ENCODE measurements at regions not wholly inside any gene's neighbourhood (a gene's known extent, or its start where the extent isn't known, plus 50 kb on each side); places are given as distances from the start of the nearest gene placed in this dataset.

DNA sequence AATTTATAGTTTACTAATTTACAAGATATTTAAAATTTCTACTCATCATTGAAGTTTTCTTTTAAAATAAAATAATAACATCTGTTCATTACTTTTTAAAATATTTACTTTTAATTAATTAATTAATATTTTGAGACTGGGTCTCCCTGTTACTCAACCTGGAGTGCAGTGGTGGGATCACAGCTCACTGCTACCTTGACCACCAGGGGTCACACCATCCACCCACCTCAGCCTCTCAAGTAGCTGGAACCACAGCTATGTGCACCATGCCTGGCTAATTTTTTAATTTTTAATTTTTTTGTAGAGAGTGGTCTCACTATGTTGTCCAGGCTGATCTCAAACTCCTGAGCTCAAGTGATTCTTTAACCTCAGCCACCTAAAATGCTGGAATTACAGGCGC is 1013.6 kb downstream of the CDH9 start:
- Histone ChIP-seq H3K27me3 (no peaks in the 10 kb centered on the region), H3K27ac (no peak overlapping the region), H3K36me3 (no peaks in the 10 kb centered on the region), H3K4me1 (no peaks in the 10 kb centered on the region), H3K4me3 (no peak overlapping the region), H3K9me3 (no peaks in the 10 kb centered on the region)
- no peak for DNase-seq
- ATAC-seq: no peak
- TF ChIP-seq, protein P1, sequence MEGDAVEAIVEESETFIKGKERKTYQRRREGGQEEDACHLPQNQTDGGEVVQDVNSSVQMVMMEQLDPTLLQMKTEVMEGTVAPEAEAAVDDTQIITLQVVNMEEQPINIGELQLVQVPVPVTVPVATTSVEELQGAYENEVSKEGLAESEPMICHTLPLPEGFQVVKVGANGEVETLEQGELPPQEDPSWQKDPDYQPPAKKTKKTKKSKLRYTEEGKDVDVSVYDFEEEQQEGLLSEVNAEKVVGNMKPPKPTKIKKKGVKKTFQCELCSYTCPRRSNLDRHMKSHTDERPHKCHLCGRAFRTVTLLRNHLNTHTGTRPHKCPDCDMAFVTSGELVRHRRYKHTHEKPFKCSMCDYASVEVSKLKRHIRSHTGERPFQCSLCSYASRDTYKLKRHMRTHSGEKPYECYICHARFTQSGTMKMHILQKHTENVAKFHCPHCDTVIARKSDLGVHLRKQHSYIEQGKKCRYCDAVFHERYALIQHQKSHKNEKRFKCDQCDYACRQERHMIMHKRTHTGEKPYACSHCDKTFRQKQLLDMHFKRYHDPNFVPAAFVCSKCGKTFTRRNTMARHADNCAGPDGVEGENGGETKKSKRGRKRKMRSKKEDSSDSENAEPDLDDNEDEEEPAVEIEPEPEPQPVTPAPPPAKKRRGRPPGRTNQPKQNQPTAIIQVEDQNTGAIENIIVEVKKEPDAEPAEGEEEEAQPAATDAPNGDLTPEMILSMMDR (IDR thresholded peaks at IDR 0.05): no peak
- intact Hi-C loops (cut with DNase I): no loop called here

DNA sequence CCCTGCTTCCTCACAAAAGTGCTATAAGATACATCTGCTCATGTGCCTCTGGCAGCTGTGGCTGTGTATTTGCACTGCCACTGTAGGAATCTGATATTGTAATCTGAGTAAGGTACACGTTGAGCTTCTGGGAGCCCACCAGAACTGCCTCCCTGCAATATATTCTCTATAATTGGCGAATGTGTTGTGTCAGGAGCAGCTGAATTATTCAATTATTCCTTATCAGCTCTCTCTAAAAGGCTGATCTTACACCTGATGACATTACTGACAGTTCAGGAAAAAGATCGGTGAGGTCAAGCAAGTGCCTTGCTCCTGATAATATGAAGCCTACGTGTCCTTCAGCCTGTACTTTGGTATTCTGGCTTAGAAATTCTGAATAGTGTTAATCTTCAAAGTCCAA is 1015.0 kb downstream of the CDH9 start:
- no peaks in the 10 kb centered on the region for H3K4me1 ChIP-seq
- intact Hi-C loops (cut with DNase I): no loop called here
- ATAC-seq (no peak), DNase-seq (no peak)
- H3K9me3 ChIP-seq: no peaks in the 10 kb centered on the region
- no peak overlapping the region for H3K27ac ChIP-seq
- no peaks in the 10 kb centered on the region for H3K27me3 ChIP-seq
- TF ChIP-seq, protein P1 (IDR thresholded peaks at IDR 0.05): no peak
- no peaks in the 10 kb centered on the region for H3K36me3 ChIP-seq
- H3K4me3 ChIP-seq: no peak overlapping the region

DNA sequence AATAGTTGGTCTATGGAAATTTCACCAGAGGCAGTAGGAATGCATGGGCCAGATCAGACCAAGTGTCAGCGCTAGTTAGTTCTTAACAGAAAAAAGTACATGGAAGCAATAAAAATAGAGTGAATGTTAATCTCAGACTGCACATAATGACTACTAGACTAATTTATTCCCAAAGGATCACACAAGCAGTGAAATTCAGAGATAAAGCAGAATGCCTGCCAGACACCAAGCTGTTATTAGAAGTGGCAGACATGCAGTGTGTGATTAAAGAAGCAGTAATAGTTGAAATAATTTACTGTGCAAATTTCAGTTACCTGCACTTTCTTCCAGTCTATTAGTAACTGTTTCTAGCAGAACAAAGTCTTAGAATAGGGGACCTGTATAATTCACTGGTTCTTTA is 1024.2 kb downstream of the CDH9 start:
- ATAC-seq (no peak), DNase-seq (no peak)
- no peak overlapping the region for H3K27ac ChIP-seq
- no peaks in the 10 kb centered on the region for H3K27me3 ChIP-seq
- no peaks in the 10 kb centered on the region for H3K4me1 ChIP-seq
- intact Hi-C loops (cut with DNase I): no loop called here
- TF ChIP-seq, protein P1 (IDR thresholded peaks at IDR 0.05): no peak
- H3K36me3 ChIP-seq: no peaks in the 10 kb centered on the region
- peaks cover 0 to 4% of the 10 kb centered on the region in 2 donors for H3K9me3 ChIP-seq
- H3K4me3 ChIP-seq: no peak overlapping the region

DNA sequence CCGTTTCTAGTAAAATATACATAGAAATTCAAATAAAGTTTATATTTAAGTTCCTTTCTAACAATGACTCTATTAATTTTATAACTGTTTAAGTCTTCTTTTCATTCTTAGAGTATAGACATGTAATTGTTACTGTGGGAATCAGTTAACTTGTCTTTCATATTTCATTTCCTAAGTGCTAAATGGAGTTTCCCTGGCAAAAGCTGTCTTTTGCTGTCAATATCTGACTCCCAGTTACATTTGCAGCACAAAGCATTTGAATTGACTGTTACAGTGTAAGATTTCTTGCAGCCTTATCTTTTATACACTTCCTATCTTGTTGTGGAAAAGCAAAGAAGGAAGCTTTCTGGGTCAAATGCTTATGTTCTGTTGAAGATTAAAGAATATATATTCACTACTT is 1026.3 kb downstream of the CDH9 start:
- DNase-seq (no peak), ATAC-seq (no peak)
- Histone ChIP-seq H3K9me3 (peaks cover 0 to 4% of the 10 kb centered on the region in 2 donors), H3K27ac (no peak overlapping the region), H3K27me3 (no peaks in the 10 kb centered on the region), H3K36me3 (no peaks in the 10 kb centered on the region), H3K4me1 (no peaks in the 10 kb centered on the region), H3K4me3 (no peak overlapping the region)
- intact Hi-C loops (cut with DNase I): no loop called here
- TF ChIP-seq, protein P1 (IDR thresholded peaks at IDR 0.05): no peak

DNA sequence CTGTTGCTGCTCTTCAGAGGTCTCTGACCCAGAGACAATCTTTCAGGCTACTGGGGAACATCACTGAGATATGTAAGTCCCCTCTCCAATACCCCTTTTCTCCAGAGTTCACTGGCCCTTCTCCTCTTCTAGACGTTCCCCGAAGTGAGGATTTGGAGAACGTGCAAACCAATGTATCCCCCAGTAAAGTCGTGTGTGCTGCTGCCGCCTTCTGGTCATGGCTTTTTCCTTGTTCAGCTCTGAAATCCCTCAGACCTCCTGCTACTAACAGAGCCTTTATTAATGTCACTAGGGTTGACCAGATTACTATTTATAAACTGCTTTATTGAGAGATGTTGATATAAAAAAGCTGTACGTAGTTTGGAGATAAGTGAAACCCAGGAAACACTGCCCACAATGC is 1028.6 kb downstream of the CDH9 start:
- peak in 1 of 4 donors; percentile 13 for DNase-seq
- H3K4me3 ChIP-seq: no peak overlapping the region
- no peaks in the 10 kb centered on the region for H3K36me3 ChIP-seq
- no peaks in the 10 kb centered on the region for H3K4me1 ChIP-seq
- H3K27ac ChIP-seq: no peak overlapping the region
- H3K27me3 ChIP-seq: no peaks in the 10 kb centered on the region
- TF ChIP-seq, protein P1 (IDR thresholded peaks at IDR 0.05): no peak
- no peaks in the 10 kb centered on the region for H3K9me3 ChIP-seq
- intact Hi-C loops (cut with DNase I): no loop called here
- ATAC-seq: no peak

Measured in left lung (tissue), 4 donors.